Spleen (tissue), 11 donors: ENCODE measurements at regions not wholly inside any gene's neighbourhood (a gene's known extent, or its start where the extent isn't known, plus 50 kb on each side); places are given as distances from the start of the nearest gene placed in this dataset.

ENCODE experiments used
- DNase-seq: peaks from one replicate; pipeline ENCODE4 v3.0.0-alpha.2; 2020
- H3K27ac ChIP-seq, 8 donors: fragments of 200-600 bp; sonication (generic) in 7 of 8; 1 replicate in 4 of 8; 2 replicates in 4 of 8; pipeline versions ENCODE4 v1.5.0 to v1.8.0; 2016 to 2021; ENCODE audit warnings: inconsistent platforms in 4 of 8, mild to moderate bottlenecking in 4 of 8, moderate library complexity in 1 of 8
- H3K27me3 ChIP-seq, 7 donors: fragments of 200-600 bp; sonication (generic) in 6 of 7; replicated peaks in 1 of 7; 1 replicate in 4 of 7; 2 replicates in 3 of 7; pipeline versions ENCODE4 v1.5.0 to v1.8.0; 2016 to 2021; ENCODE audit warnings: inconsistent platforms in 3 of 7, mild to moderate bottlenecking in 1 of 7
- H3K36me3 ChIP-seq, 6 donors: fragments of 200-600 bp; sonication (generic) in 5 of 6; 1 replicate in 4 of 6; 2 replicates in 2 of 6; pipeline versions ENCODE4 v1.5.0 to v1.8.0; 2016 to 2021; ENCODE audit warnings: inconsistent platforms in 2 of 6
- H3K4me1 ChIP-seq, 6 donors: fragments of 200-600 bp; sonication (generic) in 5 of 6; 1 replicate in 3 of 6; 2 replicates in 3 of 6; pipeline versions ENCODE4 v1.5.0 to v1.8.0; 2016 to 2021; ENCODE audit warnings: inconsistent platforms in 3 of 6
- H3K4me3 ChIP-seq, 8 donors: fragments of 200-600 bp; sonication (generic) in 7 of 8; 1 replicate in 4 of 8; 2 replicates in 4 of 8; pipeline versions ENCODE4 v1.5.0 to v1.8.0; 2016 to 2021; ENCODE audit warnings: inconsistent platforms in 4 of 8, mild to moderate bottlenecking in 4 of 8, moderate library complexity in 2 of 8
- H3K9me3 ChIP-seq, 8 donors: fragments of 200-600 bp; sonication (generic) in 7 of 8; 1 replicate in 4 of 8; 2 replicates in 4 of 8; pipeline versions ENCODE4 v1.5.0 to v1.8.0; 2016 to 2021; ENCODE audit warnings: inconsistent platforms in 4 of 8
- POLR2A ChIP-seq, 3 donors: fragments of 450-650 bp; IDR thresholded peaks; one replicate each; pipeline ENCODE4 v1.5.1; 2017; ENCODE audit warnings: antibody characterized with exemption in 3 of 3, mild to moderate bottlenecking in 1 of 3
- POLR2AphosphoS5 ChIP-seq, 3 donors: sonication (generic); formaldehyde crosslinking; IDR thresholded peaks; one replicate each; pipeline ENCODE4 v1.5.1; 2017; ENCODE audit warnings: antibody characterized with exemption in 3 of 3
- WGBS, 5 donors: extraction: QIAGEN DNeasy Blood & Tissue Kit in 3 of 5; methylation state at CpG; one replicate each; pipeline versions ENCODE4 v1.1.5 to v1.1.7; 2013 to 2018; 5-methylcytosine and 5-hydroxymethylcytosine counted together
- intact Hi-C: fragments of 100-400 bp; cut with DNase I; formaldehyde crosslinking; loops from one replicate; pipeline ENCODE4 v1.15.0; 2023; ENCODE audit warnings: low total_unique reads
- TF ChIP-seq, protein P1 (sequence below), 11 experiments: fragments of 200-600 bp in 7 of 11; fragments of 450-650 bp in 4 of 11; sonication (generic) in 4 of 11; IDR thresholded peaks in 8 of 11; conservative IDR thresholded peaks in 3 of 11; 1 replicate in 7 of 11; 2 replicates in 4 of 11; pipeline versions ENCODE4 v1.4.0 to v1.8.0; 2016 to 2021; ENCODE audit warnings: antibody characterized with exemption in 11 of 11, inconsistent platforms in 4 of 11, mild to moderate bottlenecking in 1 of 11
- donor health status: healthy with polysubstance abuse.
- donor health status: DM: no; HTN: no; CAD: no; lungs with moderate emphysema.
- donor health status: DM: no; HTN: no; CAD: no.
- donor health status: Bipolar disorder and iron deficiency.
- donor health status: healthy.
- donor health status: DM: no; HTN: no; CAD: no.
- donor health status: DM: yes; HTN: yes; CAD: no.

DNA sequence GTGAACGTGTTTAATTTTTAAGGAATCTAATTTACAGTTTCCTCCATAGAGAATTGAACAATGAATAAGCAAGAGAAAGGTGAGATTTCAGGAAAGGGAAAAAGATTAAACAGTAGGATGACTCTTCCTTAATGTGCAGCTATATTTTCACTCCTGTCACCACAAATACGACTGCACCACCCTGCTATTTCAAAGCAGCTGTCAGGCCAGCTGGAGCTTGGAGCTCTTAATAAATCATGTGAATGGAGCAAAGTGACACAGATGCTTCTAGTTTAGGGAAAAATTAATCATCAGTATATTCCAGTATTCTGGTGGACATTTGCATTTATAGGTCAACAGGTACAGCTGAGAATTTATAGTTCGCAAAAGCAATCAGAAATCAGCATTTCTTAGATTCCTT is 56.5 kb upstream of the PKIB start:
- Histone ChIP-seq H3K9me3 (no peaks in the 10 kb centered on the region), H3K36me3 (no peaks in the 10 kb centered on the region), H3K4me1 (no peaks in the 10 kb centered on the region), H3K27me3 (no peaks in the 10 kb centered on the region), H3K4me3 (no peak overlapping the region), H3K27ac (no peak overlapping the region)
- 62 to 72% (median 70%) methylated on average over 3 of the region's 3 CpGs for WGBS, 5 donors
- TF ChIP-seq POLR2A (IDR thresholded peaks at IDR 0.05) = no peak
- TF ChIP-seq POLR2AphosphoS5 (IDR thresholded peaks at IDR 0.05) = no peak
- TF ChIP-seq, protein P1, sequence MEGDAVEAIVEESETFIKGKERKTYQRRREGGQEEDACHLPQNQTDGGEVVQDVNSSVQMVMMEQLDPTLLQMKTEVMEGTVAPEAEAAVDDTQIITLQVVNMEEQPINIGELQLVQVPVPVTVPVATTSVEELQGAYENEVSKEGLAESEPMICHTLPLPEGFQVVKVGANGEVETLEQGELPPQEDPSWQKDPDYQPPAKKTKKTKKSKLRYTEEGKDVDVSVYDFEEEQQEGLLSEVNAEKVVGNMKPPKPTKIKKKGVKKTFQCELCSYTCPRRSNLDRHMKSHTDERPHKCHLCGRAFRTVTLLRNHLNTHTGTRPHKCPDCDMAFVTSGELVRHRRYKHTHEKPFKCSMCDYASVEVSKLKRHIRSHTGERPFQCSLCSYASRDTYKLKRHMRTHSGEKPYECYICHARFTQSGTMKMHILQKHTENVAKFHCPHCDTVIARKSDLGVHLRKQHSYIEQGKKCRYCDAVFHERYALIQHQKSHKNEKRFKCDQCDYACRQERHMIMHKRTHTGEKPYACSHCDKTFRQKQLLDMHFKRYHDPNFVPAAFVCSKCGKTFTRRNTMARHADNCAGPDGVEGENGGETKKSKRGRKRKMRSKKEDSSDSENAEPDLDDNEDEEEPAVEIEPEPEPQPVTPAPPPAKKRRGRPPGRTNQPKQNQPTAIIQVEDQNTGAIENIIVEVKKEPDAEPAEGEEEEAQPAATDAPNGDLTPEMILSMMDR (IDR thresholded peaks at IDR 0.05 in 8 of 11, conservative IDR thresholded peaks at IDR 0.05 in 3 of 11) = no peak
- intact Hi-C loops = no loop called here
- no peak for DNase-seq

DNA sequence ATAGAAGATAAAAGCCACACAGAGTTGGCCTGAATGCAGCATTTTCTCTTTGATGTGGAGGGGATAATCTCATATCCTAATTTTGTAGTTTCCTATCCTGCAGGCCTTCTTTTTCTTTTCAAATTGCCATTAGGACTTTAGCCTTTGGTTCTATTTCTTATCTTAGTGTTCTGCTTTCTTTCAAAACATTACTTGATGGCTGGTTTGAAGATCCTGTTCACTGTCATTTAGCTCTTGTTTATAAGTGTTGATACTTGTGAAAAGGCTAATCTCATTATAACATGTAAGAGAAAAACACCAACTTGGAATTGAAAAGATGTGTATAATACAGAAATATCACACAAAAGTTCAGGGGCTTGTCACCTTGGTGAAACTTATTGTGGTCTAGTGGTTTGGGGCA is 54.6 kb upstream of the PKIB start:
- Histone ChIP-seq H3K4me1 (no peaks in the 10 kb centered on the region), H3K27ac (no peak overlapping the region), H3K9me3 (no peaks in the 10 kb centered on the region), H3K36me3 (no peaks in the 10 kb centered on the region), H3K4me3 (no peak overlapping the region), H3K27me3 (no peaks in the 10 kb centered on the region)
- TF ChIP-seq, protein P1 (IDR thresholded peaks at IDR 0.05 in 8 of 11, conservative IDR thresholded peaks at IDR 0.05 in 3 of 11) = no peak
- no peak for TF ChIP-seq POLR2AphosphoS5 (IDR thresholded peaks at IDR 0.05)
- intact Hi-C loops = no loop called here
- no peak for DNase-seq

DNA sequence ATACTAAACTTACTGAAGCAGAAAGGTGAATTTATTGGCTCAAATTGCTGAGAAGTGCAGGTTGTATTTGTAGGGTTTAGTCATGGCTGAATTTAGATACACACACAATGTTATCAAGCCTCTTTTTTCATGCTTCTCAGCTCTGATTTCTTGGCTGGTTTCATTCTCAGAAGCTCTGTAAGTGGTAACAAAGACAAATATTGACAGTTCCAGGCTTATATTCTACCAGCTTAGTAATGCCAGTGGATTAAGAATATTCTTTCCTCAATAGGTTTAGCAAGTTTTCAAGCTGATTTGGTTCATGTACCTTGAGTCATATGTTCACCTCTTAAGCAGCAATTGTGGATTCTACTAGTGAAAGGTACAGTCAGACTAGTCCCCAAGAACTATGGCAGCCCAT is 52.1 kb upstream of the PKIB start:
- DNase-seq = no peak
- H3K9me3 ChIP-seq = peaks cover 0 to 16% (median 9%) of the 10 kb centered on the region in 8 donors
- no peak overlapping the region for H3K4me3 ChIP-seq
- TF ChIP-seq POLR2A (IDR thresholded peaks at IDR 0.05) (no peak), POLR2AphosphoS5 (IDR thresholded peaks at IDR 0.05) (no peak)
- TF ChIP-seq, protein P1 (IDR thresholded peaks at IDR 0.05 in 8 of 11, conservative IDR thresholded peaks at IDR 0.05 in 3 of 11) = no peak
- H3K4me1 ChIP-seq = no peaks in the 10 kb centered on the region
- intact Hi-C loops = no loop called here
- H3K27ac ChIP-seq = no peak overlapping the region
- no peaks in the 10 kb centered on the region for H3K27me3 ChIP-seq
- no peaks in the 10 kb centered on the region for H3K36me3 ChIP-seq
